Inflammatory macrophage (primary cell): ENCODE measurements at regions not wholly inside any gene's neighbourhood (a gene's known extent, or its start where the extent isn't known, plus 50 kb on each side); places are given as distances from the start of the nearest gene placed in this dataset.
"Not testable (repeated sequence)": the region's sequence is repeated elsewhere in the genome, so short reads cannot be mapped to it uniquely, and the experiment has no call there.

Source experiments
- DNase-seq, 2 donors: peaks; one replicate each; pipeline ENCODE4 v3.0.0-alpha.2; 2020 to 2022

- peak; percentile 55 to 72 for DNase-seq
Measured at GRCh38 chr1:120357046-120357445, 57.8 kb upstream of the NBPF8 start.

GRCh38 chr1:120356170-120356569, 58.7 kb upstream of the NBPF8 start:
- DNase-seq: peak; percentile 0 to 2

- DNase-seq: peak; percentile 71 to 77
Measured at GRCh38 chr1:120354618-120355184, 60.1 kb upstream of the NBPF8 start.

- DNase-seq: not testable (repeated sequence)
Measured at GRCh38 chr1:120342231-120343073, 72.4 kb upstream of the NBPF8 start.

- peak in 1 of 2 donors; percentile 2 for DNase-seq
Measured at GRCh38 chr1:120341756-120342155, 73.1 kb upstream of the NBPF8 start.

- DNase-seq: not testable (repeated sequence)
Measured at GRCh38 chr1:120340838-120341751, 73.7 kb upstream of the NBPF8 start.

- DNase-seq: not testable (repeated sequence)
Measured at GRCh38 chr1:120315738-120316137, 99.1 kb upstream of the NBPF8 start.

- not testable (repeated sequence) for DNase-seq
Measured at GRCh38 chr1:120311930-120312329, 102.9 kb upstream of the NBPF8 start.

- not testable (repeated sequence) for DNase-seq
Measured at GRCh38 chr1:120308940-120309578, 105.8 kb upstream of the NBPF8 start.

GRCh38 chr1:120305046-120305445, 109.8 kb upstream of the NBPF8 start:
- DNase-seq: not testable (repeated sequence)

- DNase-seq: not testable (repeated sequence)
Measured at GRCh38 chr1:120304341-120304740, 110.5 kb upstream of the NBPF8 start.

GRCh38 chr1:120299433-120300057, 115.3 kb upstream of the NBPF8 start:
- not testable (repeated sequence) for DNase-seq

GRCh38 chr1:120298487-120298886, 116.3 kb upstream of the NBPF8 start:
- not testable (repeated sequence) for DNase-seq

- DNase-seq: not testable (repeated sequence)
Measured at GRCh38 chr1:120297345-120297953, 117.4 kb upstream of the NBPF8 start.

- DNase-seq: not testable (repeated sequence)
Measured at GRCh38 chr1:120290105-120290504, 113.8 kb upstream of the SEC22B start.

GRCh38 chr1:120289601-120290074, 113.3 kb upstream of the SEC22B start:
- not testable (repeated sequence) for DNase-seq

- not testable (repeated sequence) for DNase-seq
Measured at GRCh38 chr1:120288814-120289600, 112.7 kb upstream of the SEC22B start.

- not testable (repeated sequence) for DNase-seq
Measured at GRCh38 chr1:120288167-120288566, 111.8 kb upstream of the SEC22B start.

- DNase-seq: not testable (repeated sequence)
Measured at GRCh38 chr1:120282744-120283464, 106.6 kb upstream of the SEC22B start.

- DNase-seq: not testable (repeated sequence)
Measured at GRCh38 chr1:120278259-120278610, 101.9 kb upstream of the SEC22B start.
